ENCODE measurements at regions not wholly inside any gene's neighbourhood (a gene's known extent, or its start where the extent isn't known, plus 50 kb on each side); places are given as distances from the start of the nearest gene placed in this dataset.
"Not testable (repeated sequence)": the region's sequence is repeated elsewhere in the genome, so short reads cannot be mapped to it uniquely, and the experiment has no call there.

DNA sequence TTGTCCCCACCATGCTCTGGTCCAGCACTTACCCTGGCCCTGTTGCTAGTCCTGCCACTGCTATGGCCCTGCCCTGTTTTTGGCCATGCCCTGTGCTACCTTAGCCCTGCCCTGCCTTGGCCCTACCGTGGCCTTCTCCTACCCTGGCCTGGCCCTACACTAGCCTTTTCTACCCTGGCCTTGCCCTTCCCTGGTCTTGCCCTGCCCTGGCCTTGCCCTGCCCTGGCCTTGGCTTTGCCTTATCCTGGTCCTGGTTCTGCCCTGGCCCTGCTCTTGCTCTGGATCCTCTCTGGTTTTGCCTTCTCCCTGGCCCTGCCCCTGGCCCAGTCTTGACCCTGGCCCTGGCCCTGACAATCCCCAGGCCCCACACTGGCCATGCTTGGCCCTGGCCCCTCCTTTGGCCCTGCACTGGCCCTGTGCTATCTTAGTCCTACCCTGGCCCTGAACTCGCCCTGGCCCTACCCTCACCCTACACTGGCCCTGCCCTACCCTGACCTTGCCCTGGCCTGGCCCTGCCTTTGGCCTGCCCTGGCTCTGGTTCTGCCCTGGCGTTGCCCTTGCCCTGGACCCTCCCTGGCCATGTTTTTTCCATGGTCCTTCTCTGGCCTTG, 235.0 kb downstream of the GOLGA6L6 start:
- not testable (repeated sequence) for DNase-seq

- not testable (repeated sequence) for DNase-seq
These were observed 235.7 kb downstream of the GOLGA6L6 start for GRCh38 chr15:20305912-20306311.

- DNase-seq, result not testable (repeated sequence)
These were observed 236.6 kb downstream of the GOLGA6L6 start for GRCh38 chr15:20305015-20305465.

DNA sequence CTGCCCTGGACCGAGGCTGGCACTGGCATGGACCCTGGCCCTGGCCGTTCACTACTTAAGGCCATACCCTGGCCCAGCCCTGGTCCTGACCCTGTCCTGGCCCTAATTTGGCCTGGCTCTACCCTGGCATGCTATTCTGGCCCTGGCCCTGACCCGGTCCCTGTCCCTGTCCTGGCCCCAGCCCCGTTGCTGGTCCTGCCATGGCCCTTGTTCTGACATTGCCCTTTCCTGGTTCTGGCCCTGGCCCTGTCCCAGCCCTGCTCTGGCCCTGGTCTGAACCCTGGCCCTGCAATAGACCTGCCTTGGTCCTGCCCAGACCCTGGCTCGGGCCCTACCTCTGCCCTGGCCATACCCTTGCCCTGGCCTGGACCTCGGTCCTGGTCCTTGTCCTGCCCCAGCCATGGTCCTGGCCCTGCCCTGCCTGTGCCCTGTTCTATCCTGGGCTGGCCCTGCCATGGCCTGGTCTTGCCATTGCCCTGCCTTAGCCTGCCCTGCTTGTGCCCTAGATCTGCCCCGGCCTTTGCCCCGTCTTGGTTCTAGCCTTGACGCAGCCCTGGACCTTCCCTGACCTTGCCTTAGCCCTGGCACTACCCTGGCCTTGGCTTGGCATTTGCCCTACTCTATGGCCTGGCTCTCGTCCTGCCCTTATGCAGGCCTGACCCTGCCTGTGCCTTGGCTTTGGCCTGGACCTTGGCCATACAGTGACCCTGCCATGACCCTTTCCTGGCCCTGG, 237.2 kb downstream of the GOLGA6L6 start:
- DNase-seq, result not testable (repeated sequence)

GRCh38 chr15:20303248-20304171, 238.1 kb downstream of the GOLGA6L6 start:
- DNase-seq, result not testable (repeated sequence)

DNA sequence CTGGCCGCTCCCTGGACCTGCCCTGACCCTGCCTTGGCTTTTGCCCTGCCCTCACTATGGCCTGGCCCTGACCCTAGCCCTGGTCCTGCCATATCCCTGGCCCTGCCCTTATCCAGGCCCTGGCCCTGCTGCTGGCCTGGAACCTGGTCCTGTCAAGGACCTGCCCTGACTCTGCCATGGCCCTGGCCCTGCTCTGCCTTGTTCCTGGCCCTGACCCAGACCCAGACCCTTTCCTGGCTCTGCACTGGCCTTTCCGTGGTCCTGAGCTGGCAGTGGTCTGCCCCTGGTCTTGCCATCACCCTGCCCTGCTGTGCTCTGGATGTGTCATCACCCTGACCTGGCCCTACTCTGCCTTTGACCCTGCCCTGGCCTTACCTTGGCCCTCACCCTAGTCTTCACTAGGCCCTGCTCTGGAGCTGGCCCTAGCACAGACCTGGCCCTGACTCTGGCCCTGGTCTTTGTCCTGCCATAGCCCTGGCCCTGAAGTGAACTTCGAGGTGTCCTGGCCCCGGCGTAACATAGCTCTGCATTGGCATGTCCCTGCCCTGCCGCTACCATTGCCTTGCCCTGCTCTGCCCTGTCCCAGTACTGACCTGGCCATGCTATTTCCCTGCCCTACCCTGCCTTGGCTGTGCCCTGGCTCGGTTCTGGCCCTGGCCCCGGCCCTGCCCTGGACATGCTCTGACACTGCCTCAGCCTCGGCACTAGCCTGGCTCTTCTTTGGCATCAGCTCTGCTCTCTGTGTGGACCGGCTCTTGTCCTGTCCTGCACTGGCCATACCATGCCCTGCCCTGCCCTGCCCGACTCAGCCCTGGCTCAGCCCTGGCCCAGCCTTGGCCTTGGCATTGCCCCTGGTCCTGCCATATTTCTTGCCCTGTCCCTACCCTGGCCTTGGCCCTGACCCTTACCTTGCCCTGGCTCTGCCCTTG, 239.2 kb downstream of the GOLGA6L6 start:
- DNase-seq, result not testable (repeated sequence)

GRCh38 chr15:20301471-20302081, 240.0 kb downstream of the GOLGA6L6 start:
- DNase-seq, result not testable (repeated sequence)

DNA sequence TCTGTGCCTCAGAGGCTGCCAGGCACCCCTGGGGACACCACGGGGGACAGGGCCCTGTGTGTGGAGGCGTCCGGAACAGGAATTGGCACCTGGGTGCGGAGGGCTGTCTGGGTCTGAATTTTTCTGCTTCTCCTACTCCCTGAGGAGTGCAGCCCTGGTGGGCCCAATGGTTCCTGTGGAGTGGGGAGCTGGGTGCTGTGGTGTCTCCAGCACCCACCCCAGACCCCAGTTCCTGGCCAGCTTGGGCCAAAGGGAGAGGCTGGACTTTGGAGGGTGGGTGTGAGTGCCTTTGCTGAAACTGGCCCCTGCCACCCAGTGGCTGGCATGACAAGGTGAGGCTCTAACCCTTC, 240.6 kb downstream of the GOLGA6L6 start:
- not testable (repeated sequence) for DNase-seq

DNA sequence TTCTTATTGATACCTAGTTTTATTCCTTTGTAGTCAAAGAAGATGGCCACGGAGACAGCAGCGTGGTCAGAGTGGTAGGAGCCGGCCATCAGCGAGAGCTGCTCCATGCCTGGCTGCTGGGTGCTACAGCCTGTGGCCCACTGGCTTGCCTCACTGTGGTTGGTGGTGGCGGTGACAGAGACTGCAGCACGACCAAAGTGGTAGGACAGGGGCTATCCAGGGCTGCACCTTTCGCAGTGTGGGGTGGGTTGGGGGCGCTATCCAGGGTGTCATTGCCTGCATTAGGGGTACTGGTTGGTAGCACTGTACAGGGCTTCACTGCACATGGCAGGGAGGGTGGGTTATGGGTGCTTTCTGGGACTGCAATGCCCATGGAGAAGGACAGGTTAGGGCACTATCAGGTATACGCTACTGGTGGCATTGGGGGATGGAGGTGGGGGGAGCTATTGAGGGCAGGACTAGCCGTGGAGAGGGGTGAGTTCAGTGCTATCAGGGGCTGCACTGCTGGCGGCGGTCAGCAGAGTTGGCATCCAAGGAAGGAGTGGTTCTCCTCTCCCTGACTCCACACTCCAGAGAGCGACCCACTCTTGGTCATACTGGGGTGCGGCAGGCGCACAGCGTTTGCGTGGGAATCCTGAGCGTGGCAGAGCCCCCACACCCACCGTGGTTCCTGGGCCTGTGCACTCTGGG, 241.1 kb downstream of the GOLGA6L6 start:
- DNase-seq, result not testable (repeated sequence)

DNA sequence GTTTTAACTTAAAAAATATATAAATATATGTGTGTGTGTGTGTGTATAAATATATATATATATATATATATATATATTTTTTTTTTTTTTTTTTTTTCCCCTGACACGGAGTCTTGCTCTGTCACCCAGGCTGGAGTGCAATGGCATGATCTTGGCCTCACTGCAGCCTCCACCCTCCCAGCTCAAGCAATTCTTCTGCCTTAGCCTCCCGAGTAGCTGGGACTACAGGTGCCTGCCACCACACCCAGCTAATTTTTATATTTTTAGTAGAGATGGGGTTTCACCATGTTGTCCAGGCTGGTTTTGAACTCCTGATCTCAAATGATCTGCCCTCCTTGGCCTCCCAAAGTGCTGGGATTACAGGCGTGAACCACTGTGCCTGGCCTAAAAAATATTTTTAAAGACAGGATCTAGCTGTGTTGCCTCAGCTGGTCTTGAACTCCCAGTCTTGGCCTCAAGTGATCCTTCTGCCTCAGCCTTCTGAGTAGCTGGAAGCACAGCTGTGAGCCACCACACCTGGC, 243.9 kb downstream of the GOLGA6L6 start:
- not testable (repeated sequence) for DNase-seq

GRCh38 chr15:20296261-20296660, 245.3 kb downstream of the GOLGA6L6 start:
- not testable (repeated sequence) for DNase-seq

DNA sequence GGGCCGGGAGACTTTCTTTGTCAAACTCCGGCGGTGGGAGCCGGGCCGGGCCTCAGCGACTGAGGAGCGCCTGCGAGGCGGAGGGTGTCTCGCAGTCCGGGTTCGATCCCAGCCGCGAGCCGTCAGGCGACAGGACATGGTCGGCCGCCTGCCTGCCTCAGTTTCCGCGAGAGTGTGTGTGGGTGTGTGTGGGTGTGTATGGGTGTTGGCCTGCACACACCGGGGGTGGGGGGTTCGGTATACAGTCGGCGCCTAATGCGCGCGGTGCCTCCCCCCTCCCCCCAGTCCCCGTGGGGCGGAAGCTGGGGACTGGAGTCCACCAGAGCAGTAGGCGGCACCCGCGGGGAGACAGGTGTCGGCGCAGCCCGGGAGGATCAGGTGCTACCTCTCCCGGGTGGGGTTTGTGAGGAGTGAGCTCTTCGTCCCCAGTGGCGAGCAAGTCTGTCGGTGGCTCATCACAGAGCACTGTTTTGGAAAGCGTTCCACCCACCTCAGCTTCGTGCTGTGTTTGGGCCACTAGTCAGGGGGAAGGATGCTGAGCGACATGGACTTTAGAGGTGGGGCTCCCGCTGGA, 246.3 kb downstream of the GOLGA6L6 start:
- DNase-seq, result no peak

GRCh38 chr15:20294651-20295237, 246.9 kb downstream of the GOLGA6L6 start:
- DNase-seq, result no peak

GRCh38 chr15:20292422-20293005, 249.1 kb downstream of the GOLGA6L6 start:
- DNase-seq, result not testable (repeated sequence)

DNA sequence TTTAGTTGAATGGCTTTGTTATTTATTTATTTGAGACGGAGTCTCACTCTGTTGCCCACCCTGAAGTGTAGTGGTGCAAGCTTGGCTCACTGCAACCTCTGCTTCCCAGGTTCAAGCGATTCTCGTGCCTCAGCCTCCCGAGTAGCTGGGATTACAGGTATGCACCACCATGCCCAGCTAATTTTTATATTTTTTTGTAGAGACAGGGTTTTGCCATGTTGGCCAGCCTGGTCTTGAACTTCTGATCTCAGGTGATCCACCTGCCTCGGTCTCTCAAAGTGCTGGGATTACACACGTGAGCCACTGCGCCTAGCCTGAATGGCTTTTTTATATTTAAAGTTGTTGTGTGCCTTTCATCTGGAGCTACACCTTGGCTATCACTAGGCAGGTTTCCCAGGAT, 250.0 kb downstream of the GOLGA6L6 start:
- DNase-seq, result not testable (repeated sequence)

GRCh38 chr15:20290606-20291005, 251.0 kb downstream of the GOLGA6L6 start:
- not testable (repeated sequence) for DNase-seq

- not testable (repeated sequence) for DNase-seq
These were observed 252.0 kb downstream of the GOLGA6L6 start for GRCh38 chr15:20289538-20290103.

DNA sequence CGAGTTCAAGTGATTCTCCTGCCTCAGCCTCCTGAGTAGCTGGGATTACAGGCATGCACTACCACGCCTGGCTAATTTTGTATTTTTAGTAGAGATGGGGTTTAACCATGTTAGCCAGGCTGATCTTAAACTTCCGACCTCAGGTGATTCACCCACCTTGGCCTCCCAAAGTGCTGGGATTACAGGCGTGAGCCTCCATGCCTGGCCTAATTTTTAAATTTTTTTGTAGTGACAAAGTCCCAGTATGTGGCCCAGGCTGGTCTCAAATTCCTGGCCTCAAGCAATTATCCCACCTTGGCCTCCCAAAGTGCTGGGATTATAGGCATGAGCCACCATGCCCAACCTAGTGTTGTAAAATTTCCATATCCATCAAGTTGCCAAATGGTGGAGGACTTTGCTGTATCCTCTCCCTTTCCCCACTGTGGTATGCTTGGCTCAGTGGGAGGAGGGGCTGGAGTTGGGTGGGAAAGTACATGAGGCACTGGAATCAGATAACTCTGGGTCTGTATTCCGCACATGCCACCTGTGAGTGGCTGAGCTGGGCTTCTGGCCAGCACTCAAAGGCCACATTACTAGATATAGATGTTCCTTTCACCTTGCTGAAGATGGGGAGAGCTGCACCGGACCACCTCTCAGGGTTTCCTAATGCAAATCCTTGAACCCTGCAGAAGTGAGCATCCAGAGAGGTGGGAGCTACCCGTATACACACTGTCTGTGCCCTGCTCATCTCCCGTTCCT, 252.6 kb downstream of the GOLGA6L6 start:
- DNase-seq, result not testable (repeated sequence)

All from DMS53 (cell line).